PC-3 (cell line): ENCODE measurements at regions not wholly inside any gene's neighbourhood (a gene's known extent, or its start where the extent isn't known, plus 50 kb on each side); places are given as distances from the start of the nearest gene placed in this dataset.

Source experiments
- ATAC-seq: fragments of 200-7000 bp; cut with Tn5 transposase; 2 replicates; pipeline ENCODE4 v1.9.1; 2020; ENCODE audit warnings: mild to moderate bottlenecking, moderate library complexity
- BruUV-seq: library from RNA; stranded (reverse); fragments of 400-500 nt; replicated peaks from 2 replicates; lab custom pipeline; 2021; lab: Mats Ljungman, UMichigan
- CTCF ChIA-PET: fragments of 300-600 bp; sonication (Branson Sonifier 250); formaldehyde crosslinking; loops from one replicate; lab custom pipeline; 2022; ENCODE audit warnings: antibody characterized with exemption; lab: Charles Lee
- POLR2A ChIA-PET: fragments of 300-600 bp; sonication (Branson Sonifier 250); formaldehyde crosslinking; loops from one replicate; lab custom pipeline; 2022; ENCODE audit warnings: antibody characterized with exemption; ENCODE audit not compliant: unreplicated experiment; lab: Charles Lee
- DNase-seq: peaks from one replicate; pipeline ENCODE4 v3.0.0-alpha.2; 2015
- H2AFZ ChIP-seq: fragments of 300-600 bp; sonication (generic); 2 replicates; pipeline ENCODE4 v1.6.0; 2016; ENCODE audit warnings: antibody characterized with exemption, low read length
- H3F3A ChIP-seq: fragments of 300-600 bp; sonication (generic); one replicate; pipeline ENCODE4 v1.6.0; 2017; ENCODE audit warnings: antibody characterized with exemption, low read length, control low read depth, mild to moderate bottlenecking; ENCODE audit not compliant: unreplicated experiment
- H3K27ac ChIP-seq: fragments of 300-600 bp; sonication (generic); 2 replicates; pipeline ENCODE4 v1.5.1; 2016; ENCODE audit warnings: mild to moderate bottlenecking, low read length
- H3K27me3 ChIP-seq: fragments of 300-600 bp; sonication (generic); 2 replicates; pipeline ENCODE4 v1.6.1; 2016; ENCODE audit warnings: low read length, mixed read lengths
- H3K36me3 ChIP-seq: fragments of 300-600 bp; sonication (generic); 2 replicates; pipeline ENCODE4 v1.6.1; 2016; ENCODE audit warnings: low read depth, mixed run types, low read length, mixed read lengths
- H3K4me1 ChIP-seq: fragments of 300-600 bp; sonication (generic); 2 replicates; pipeline ENCODE4 v1.5.1; 2016; ENCODE audit warnings: low read length; ENCODE audit not compliant: insufficient read depth
- H3K4me2 ChIP-seq: fragments of 300-600 bp; sonication (generic); 2 replicates; pipeline ENCODE4 v1.6.0; 2016; ENCODE audit warnings: low read length
- H3K4me3 ChIP-seq: fragments of 300-600 bp; sonication (generic); 2 replicates; pipeline ENCODE4 v1.5.1; 2016; ENCODE audit warnings: mild to moderate bottlenecking, low read length, mixed read lengths
- H3K79me2 ChIP-seq: fragments of 300-600 bp; sonication (generic); 2 replicates; pipeline ENCODE4 v1.6.1; 2017; ENCODE audit warnings: low read length, mixed read lengths
- H3K9ac ChIP-seq: fragments of 300-600 bp; sonication (generic); 2 replicates; pipeline ENCODE4 v1.6.0; 2016; ENCODE audit warnings: mild to moderate bottlenecking, low read length
- H3K9me2 ChIP-seq: fragments of 300-600 bp; sonication (generic); replicated peaks from 2 replicates; pipeline ENCODE4 v1.6.1; 2016; ENCODE audit warnings: mixed run types, low read length, mixed read lengths
- H3K9me3 ChIP-seq: fragments of 300-600 bp; sonication (generic); 2 replicates; pipeline ENCODE4 v1.6.1; 2016; ENCODE audit warnings: low read length, mixed read lengths
- H4K20me1 ChIP-seq: fragments of 300-600 bp; sonication (generic); 2 replicates; pipeline ENCODE4 v1.6.1; 2016; ENCODE audit warnings: low read length, mixed read lengths
- CTCF ChIP-seq: fragments of 300-600 bp; sonication (generic); conservative IDR thresholded peaks from 2 replicates; pipeline ENCODE4 v1.5.1; 2017; ENCODE audit warnings: antibody characterized with exemption, low read depth, mild to moderate bottlenecking, low read length
- EZH2 ChIP-seq: fragments of 300-600 bp; sonication (generic); IDR thresholded peaks from one replicate; pipeline ENCODE4 v1.6.1; 2017; ENCODE audit warnings: antibody characterized with exemption, mild to moderate bottlenecking, low read length; ENCODE audit not compliant: unreplicated experiment
- EZH2phosphoT487 ChIP-seq: fragments of 300-600 bp; sonication (generic); IDR thresholded peaks from 2 replicates; pipeline ENCODE4 v1.6.1; 2018; ENCODE audit warnings: mild to moderate bottlenecking, antibody characterized with exemption, low read length, borderline replicate concordance
- intact Hi-C: fragments of 100-400 bp; cut with micrococcal nuclease; formaldehyde crosslinking; loops from 2 replicates; pipeline ENCODE4 v1.9.0; 2023

GRCh38 chr6:105873799-105874198 is 212.3 kb upstream of the PRDM1 start:
- H3K4me2 ChIP-seq, result no peak overlapping the region
- no peak for ATAC-seq
- intact Hi-C loops, result no loop called here

GRCh38 chr6:105873211-105873704 is 212.9 kb upstream of the PRDM1 start:
- Histone ChIP-seq H3K9me2 (no peaks in the 10 kb centered on the region), H3K9ac (no peak overlapping the region), H3K27me3 (no peaks in the 10 kb centered on the region), H3K4me1 (peaks cover 11% of the 10 kb centered on the region; the same call in 1 of the 2 replicates), H3F3A (no peaks in the 10 kb centered on the region), H2AFZ (no peak overlapping the region), H3K4me2 (no peak overlapping the region), H3K36me3 (no peaks in the 10 kb centered on the region), H4K20me1 (no peaks in the 10 kb centered on the region), H3K79me2 (no peaks in the 10 kb centered on the region), H3K4me3 (no peak overlapping the region), H3K9me3 (no peaks in the 10 kb centered on the region), H3K27ac (no peak overlapping the region)
- no peak for TF ChIP-seq CTCF
- TF ChIP-seq EZH2phosphoT487, result no peak
- no peak for TF ChIP-seq EZH2
- ChIA-PET POLR2A (no interaction called here), CTCF (no interaction called here)
- no TSS peak for BruUV-seq
- peak; percentile 42; the same call in 1 of the 2 replicates for ATAC-seq
- peak; percentile 35 for DNase-seq
- intact Hi-C loops, result no loop called here

More at GRCh38 chr6:105873799-105874198, 212.3 kb upstream of the PRDM1 start:
- Histone ChIP-seq H3K9me3 (no peaks in the 10 kb centered on the region), H3K36me3 (no peaks in the 10 kb centered on the region), H3K9ac (no peak overlapping the region), H3K27ac (no peak overlapping the region), H3K4me1 (peaks cover 11% of the 10 kb centered on the region; the same call in 1 of the 2 replicates), H3K27me3 (no peaks in the 10 kb centered on the region), H2AFZ (no peak overlapping the region), H3K79me2 (no peaks in the 10 kb centered on the region), H3K9me2 (no peaks in the 10 kb centered on the region), H4K20me1 (no peaks in the 10 kb centered on the region), H3F3A (no peaks in the 10 kb centered on the region), H3K4me3 (no peak overlapping the region)
- no TSS peak for BruUV-seq
- TF ChIP-seq EZH2 (no peak), CTCF (no peak), EZH2phosphoT487 (no peak)
- ChIA-PET CTCF (no interaction called here), POLR2A (no interaction called here)
- no peak for DNase-seq

- no peaks in the 10 kb centered on the region for H3F3A ChIP-seq
- intact Hi-C loops, result no loop called here
- POLR2A ChIA-PET, result no interaction called here
- H3K9me3 ChIP-seq, result no peaks in the 10 kb centered on the region
- no peaks in the 10 kb centered on the region for H3K27me3 ChIP-seq
- no peaks in the 10 kb centered on the region for H3K79me2 ChIP-seq
- no peak overlapping the region for H3K4me3 ChIP-seq
- no peaks in the 10 kb centered on the region for H4K20me1 ChIP-seq
- H3K4me1 ChIP-seq, result peaks cover 11% of the 10 kb centered on the region; the same call in 1 of the 2 replicates
- no peak for TF ChIP-seq EZH2phosphoT487
- no peak for TF ChIP-seq CTCF
- no peak for TF ChIP-seq EZH2
- no TSS peak for BruUV-seq
- DNase-seq (no peak), ATAC-seq (no peak)
- H3K27ac ChIP-seq, result no peak overlapping the region
- CTCF ChIA-PET, result no interaction called here
- no peak overlapping the region for H3K9ac ChIP-seq
- no peaks in the 10 kb centered on the region for H3K9me2 ChIP-seq
- no peak overlapping the region for H2AFZ ChIP-seq
- H3K36me3 ChIP-seq, result no peaks in the 10 kb centered on the region
- no peak overlapping the region for H3K4me2 ChIP-seq
Measured at GRCh38 chr6:105872249-105872648, 213.9 kb upstream of the PRDM1 start.
